HG02642 (cell line): ENCODE measurements at regions not wholly inside any gene's neighbourhood (a gene's known extent, or its start where the extent isn't known, plus 50 kb on each side); places are given as distances from the start of the nearest gene placed in this dataset.

ENCODE experiments used
- ATAC-seq: cut with Tn5 transposase; IDR thresholded peaks from one replicate; pipeline ENCODE4 v1.9.1; 2021; ENCODE audit warnings: mild to moderate bottlenecking; ENCODE audit not compliant: unreplicated experiment, poor library complexity

DNA sequence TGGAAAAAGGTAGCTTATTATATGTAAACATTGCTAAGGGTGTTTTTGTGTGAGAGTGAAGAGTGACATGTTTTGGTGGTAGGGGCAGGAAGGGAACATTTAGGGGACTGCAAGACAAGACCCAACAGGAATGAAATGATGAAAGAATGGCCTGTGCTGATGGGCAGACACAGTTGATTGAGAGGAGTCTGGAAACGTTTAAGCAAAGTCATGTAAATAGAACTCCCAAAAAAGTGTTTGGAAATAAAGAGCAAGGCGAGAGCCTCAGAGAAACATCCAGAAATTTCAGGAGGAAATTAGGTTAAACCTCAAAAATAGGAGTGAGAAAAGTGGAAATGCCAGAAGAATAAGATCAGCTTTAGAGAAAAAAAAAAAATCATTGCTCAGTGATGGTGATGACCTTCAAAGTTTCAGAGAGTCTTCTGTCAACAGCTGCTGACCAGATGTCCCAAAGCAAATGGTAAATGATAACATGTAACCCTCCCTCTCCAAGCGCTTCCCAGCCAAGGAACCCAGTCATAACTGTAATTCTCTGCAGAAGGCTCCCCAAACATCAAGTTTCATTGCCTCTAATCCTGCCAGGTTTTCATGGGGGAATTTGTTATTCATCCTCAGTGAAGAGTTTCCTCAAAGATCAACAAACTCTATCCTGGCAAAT lies 223.2 kb upstream of the FAR2 start:
- ATAC-seq, result no peak

GRCh38 chr12:28930704-28931103 lies 218.4 kb upstream of the FAR2 start:
- ATAC-seq, result no peak

GRCh38 chr12:28933176-28933575 lies 215.9 kb upstream of the FAR2 start:
- no peak for ATAC-seq

- ATAC-seq, result no peak
Observed at GRCh38 chr12:28933864-28934527, 215.1 kb upstream of the FAR2 start.

DNA sequence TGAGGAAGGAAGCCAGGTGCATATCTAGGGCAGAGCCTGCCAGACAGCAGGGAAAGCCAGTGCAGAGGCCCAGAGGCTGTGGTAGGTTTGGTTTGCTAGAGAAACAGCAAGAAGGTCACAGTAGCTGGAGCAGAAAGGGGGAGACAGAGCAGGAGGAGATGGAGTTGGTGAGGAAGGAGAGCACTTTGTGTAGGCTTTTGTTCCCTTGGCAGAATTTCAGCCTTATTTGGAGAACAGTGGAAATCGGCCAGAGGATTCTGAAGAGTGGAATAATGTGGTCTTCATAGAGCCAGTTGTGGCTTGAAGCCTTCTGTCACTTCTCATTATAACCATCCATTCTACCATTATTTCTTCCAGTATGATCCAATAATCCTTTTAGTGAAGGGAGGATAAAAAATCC lies 212.9 kb upstream of the FAR2 start:
- ATAC-seq, result no peak

GRCh38 chr12:28936711-28937110 lies 212.4 kb upstream of the FAR2 start:
- ATAC-seq, result no peak

DNA sequence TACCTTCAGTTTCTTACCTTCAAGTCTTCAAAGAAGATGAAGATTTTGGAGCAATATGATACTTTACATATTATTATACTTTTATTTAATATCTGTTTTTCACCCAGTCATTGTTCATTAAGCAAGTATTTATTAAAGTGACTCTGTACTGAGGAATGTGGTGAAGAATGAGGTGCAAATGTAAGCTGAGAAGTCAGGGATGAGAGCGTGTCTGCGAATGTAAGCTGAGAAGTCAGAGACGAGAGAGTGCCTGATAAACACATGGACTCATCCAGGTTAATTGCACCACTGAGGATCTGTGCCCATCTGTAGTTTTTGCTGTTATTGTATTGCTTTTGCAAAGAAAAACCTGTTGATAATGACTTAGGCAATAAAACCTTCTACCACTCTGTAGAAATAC lies 211.9 kb upstream of the FAR2 start:
- ATAC-seq, result no peak

DNA sequence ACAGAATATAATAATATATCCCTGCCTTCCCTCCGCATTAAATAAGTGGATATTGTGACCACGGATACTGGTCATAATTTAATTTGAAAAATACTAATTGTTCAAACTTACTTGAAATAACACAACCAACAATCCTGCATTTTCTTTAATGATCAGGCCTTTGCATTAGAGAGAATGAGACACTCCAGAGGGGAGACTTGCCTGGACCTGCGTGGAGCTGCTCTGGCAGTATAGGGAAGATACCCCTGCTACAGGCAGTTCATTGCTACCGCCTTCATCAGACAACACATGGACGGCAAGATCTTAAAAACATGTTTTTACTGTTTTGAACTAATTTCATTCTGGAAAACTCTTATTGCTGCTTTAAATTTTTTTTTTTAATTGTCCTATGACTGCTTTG lies 211.0 kb upstream of the FAR2 start:
- ATAC-seq, result no peak

DNA sequence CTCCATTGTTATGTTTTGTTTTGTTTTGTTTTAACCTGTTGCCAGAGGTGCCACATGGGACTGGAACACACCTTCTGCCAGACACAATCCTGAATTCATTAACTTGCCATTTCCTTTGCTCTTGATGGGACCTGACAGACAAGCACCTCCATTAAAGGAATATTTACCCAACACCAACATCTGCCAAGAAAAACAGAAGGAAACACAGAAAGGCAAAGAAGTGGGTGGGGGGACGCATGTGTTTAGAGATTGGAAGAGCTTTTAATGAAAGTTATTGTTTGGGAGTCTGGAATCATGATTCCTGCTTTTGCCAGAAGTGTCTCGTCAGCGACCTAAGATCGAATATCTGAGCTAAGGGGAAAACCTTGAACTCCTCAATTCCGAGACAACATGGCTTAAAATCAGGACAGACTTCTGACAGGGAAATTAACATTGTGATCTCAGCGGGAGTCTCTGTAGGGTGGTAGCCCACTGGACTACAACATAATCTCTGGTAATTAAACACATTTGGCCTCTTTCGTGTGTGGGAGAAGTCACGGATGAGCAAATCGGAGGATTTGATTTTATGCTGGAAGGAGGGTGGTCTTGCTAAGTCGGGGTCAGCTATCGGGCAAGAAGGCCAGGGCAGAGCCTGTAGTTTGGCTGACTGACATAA lies 210.4 kb upstream of the FAR2 start:
- ATAC-seq, result no peak

- no peak for ATAC-seq
Observed at GRCh38 chr12:28939427-28939826, 209.7 kb upstream of the FAR2 start.

DNA sequence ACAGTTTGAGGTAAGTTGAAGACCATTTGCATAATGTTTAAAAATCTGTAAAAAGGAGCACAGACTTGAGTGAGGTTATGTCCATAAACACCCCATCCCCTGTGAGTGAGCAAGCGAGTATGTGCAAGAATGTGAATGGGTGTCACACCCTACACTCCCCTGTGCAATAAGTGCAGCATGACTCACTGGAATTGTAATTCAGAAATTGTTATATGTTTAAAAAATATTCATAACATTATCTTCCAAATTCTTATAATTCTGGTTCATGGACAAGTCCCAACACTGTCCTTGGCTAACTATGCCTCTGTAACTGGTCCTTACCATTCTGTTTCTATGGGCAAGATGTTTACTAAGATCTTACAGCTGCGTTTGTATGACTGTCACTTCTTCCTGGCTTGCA lies 207.8 kb upstream of the FAR2 start:
- no peak for ATAC-seq

GRCh38 chr12:28946361-28946760 lies 202.7 kb upstream of the FAR2 start:
- no peak for ATAC-seq

GRCh38 chr12:28948685-28949084 lies 200.4 kb upstream of the FAR2 start:
- no peak for ATAC-seq

DNA sequence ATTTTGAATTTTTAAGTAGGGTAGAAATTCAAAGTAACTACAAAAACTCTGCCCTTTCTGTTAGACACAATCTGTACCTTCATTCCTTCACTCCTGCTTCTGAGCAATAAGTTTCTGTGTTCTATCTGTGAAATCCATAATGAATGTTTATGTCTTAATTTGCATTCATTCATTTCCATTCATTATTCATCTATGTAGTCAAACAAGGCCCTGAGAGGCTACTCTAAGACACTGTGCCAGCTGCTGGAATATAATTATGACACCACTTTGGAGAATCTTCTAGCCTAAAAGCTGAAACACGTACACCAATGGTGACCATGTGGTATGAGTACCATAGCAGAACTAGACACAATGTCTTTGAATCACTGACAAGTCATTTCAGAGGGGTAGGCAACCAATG lies 199.9 kb upstream of the FAR2 start:
- ATAC-seq, result no peak

- no peak for ATAC-seq
Observed at GRCh38 chr12:28950049-28950448, 199.0 kb upstream of the FAR2 start.

- no peak for ATAC-seq
Observed at GRCh38 chr12:28951935-28952334, 197.1 kb upstream of the FAR2 start.

DNA sequence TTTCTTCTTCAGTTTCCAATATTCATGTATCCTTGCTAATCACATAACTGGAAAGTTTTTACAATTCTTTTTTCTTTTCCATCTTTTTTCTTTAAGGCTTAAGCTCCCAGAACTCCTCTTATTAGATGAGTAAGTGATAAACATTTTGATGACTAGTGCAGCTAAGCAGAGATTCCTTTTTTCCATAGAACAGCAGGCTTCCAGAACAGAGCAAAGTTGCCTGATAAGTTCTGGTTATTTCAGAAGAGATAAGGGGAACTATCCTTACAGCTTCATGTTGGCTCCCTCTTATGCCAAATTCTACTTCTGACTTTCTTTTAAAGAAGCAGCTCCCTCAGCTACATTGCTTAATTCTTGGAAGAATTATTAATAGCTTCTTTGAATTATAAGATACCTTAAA lies 194.7 kb upstream of the FAR2 start:
- no peak for ATAC-seq

DNA sequence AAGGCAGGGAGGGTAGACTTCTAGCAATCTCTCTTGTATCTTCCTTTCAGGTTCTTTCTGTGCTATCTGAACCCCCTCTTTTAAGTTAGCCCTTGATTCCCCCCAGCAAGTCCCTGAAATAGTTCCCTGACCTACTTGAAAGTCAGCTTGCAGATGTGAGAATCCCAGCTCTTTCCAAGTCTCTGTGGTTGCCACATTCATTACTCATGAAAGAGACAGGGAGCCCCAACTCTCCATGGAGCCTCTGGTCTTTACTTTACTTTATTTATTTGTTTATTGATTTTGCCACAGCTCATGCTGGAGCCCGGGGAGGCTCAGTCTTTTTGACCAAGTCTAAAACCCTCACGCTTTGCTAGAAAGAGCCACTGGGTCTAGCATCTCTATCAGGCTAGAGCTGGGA lies 193.6 kb upstream of the FAR2 start:
- ATAC-seq, result no peak

DNA sequence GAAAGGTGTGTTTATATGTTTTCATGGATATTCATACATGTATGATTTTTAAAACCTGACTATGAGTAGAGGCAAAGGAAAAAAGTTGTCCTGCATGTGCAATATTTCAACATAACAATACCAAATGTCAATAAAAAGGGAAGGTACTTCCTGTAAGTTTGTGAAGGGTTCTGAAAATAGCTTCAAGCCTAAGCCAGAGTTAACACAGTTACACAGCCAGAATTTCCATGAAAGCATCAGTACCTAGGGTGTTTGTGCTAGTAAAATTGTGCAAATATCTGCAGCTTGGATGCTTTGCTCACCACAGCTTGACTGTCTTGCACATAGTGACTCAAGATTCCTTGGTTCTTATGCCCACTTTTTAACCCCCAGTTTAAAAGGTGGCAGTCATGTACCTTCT lies 193.1 kb upstream of the FAR2 start:
- no peak for ATAC-seq

DNA sequence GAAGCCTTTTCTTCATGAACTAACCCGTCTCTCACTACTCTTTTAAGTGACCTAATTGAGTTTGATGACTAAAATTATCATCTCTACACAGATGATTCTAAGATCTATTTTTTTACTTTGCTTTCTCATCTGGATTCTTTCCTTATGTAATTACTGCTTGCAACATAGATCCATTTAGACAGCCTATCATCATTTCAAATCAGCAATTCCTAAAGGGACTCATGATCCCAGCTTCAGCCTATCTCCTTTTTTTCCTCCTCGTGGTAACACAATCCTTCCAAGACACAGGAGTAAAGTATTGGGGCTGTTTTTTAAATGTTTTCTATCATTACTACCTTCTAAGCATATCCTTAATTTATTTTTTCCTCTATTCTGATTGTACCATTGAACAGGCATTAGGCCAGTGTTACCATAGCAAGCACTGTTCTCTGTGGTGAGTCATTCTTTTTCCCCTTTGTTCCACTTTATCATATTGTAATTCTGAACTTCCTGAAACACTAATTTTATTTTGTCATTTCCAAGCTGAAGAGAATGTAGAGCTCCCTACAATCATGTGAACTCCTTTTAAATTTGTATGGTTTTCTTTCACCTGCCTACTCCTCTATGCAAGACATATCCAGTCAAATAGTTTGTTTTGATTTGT lies 190.4 kb upstream of the FAR2 start:
- no peak for ATAC-seq

- ATAC-seq, result no peak
Observed at GRCh38 chr12:28961948-28962384, 187.1 kb upstream of the FAR2 start.
